ENCODE measurements at regions not wholly inside any gene's neighbourhood (a gene's known extent, or its start where the extent isn't known, plus 50 kb on each side); places are given as distances from the start of the nearest gene placed in this dataset.

GRCh38 chr22:22397875-22398524 is 110.5 kb downstream of the ZNF280B start:
- TF ChIP-seq POLR2A (IDR thresholded peaks at IDR 0.05), result no peak
- no peak for TF ChIP-seq CTCF (IDR thresholded peaks at IDR 0.05)

Measured in adrenal gland (tissue), 5 donors.